ENCODE measurements at regions not wholly inside any gene's neighbourhood (a gene's known extent, or its start where the extent isn't known, plus 50 kb on each side); places are given as distances from the start of the nearest gene placed in this dataset.

GRCh38 chr18:70848329-70848728, 559.5 kb downstream of the SOCS6 start:
- H3K79me1 ChIP-seq (replicated peaks; ENCODE audit: low read length, poor library complexity, severe bottlenecking): no peaks in the 10 kb centered on the region
- 82% methylated on average over 6 of the region's 7 CpGs for WGBS
- H3K4me2 ChIP-seq (ENCODE audit: low read length, poor library complexity, severe bottlenecking): no peak overlapping the region
- H3K4me1 ChIP-seq (ENCODE audit: control insufficient read depth, insufficient read depth, low read depth, low read length): no peaks in the 10 kb centered on the region
- no peak overlapping the region for H2BK12ac ChIP-seq (ENCODE audit: low read length in 2 of 2)
- H3K9ac ChIP-seq (ENCODE audit: low read length): no peak overlapping the region
- no peak overlapping the region for H2BK120ac ChIP-seq (ENCODE audit: low read depth, low read length)
- no peaks in the 10 kb centered on the region for H3K9me3 ChIP-seq (ENCODE audit: control insufficient read depth, low read length)
- no peak overlapping the region for H2BK15ac ChIP-seq (ENCODE audit: low read depth, poor library complexity, severe bottlenecking)
- H3K27ac ChIP-seq (ENCODE audit: low read length, poor library complexity, severe bottlenecking): no peak overlapping the region
- no peak overlapping the region for H3K18ac ChIP-seq (ENCODE audit: low read depth in 1 of 2, low read length in 2 of 2)
- no peaks in the 10 kb centered on the region for H3K36me3 ChIP-seq (ENCODE audit: control insufficient read depth in 1 of 2, insufficient read depth in 2 of 2, low read depth in 1 of 2, low read length in 2 of 2)
- no peak overlapping the region for H2AFZ ChIP-seq (ENCODE audit: low read depth, low read length)
- no peak for DNase-seq
- no peak overlapping the region for H3K4ac ChIP-seq (ENCODE audit: low read depth in 1 of 2, low read length in 2 of 2)
- no peak overlapping the region for H3K4me3 ChIP-seq (ENCODE audit: insufficient read depth in 1 of 2, low read depth in 1 of 2, low read length in 2 of 2)
- no peak overlapping the region for H3K14ac ChIP-seq (ENCODE audit: low read length in 2 of 2)
- no peak overlapping the region for H4K8ac ChIP-seq (ENCODE audit: low read length)
- no peaks in the 10 kb centered on the region for H3K27me3 ChIP-seq (ENCODE audit: control insufficient read depth in 1 of 2, insufficient read depth in 1 of 2, low read length in 2 of 2)
- no peak overlapping the region for H4K91ac ChIP-seq (ENCODE audit: low read length)
- no peak overlapping the region for H2BK5ac ChIP-seq (ENCODE audit: low read depth, low read length, poor library complexity, severe bottlenecking)
- H3K23ac ChIP-seq (ENCODE audit: low read length in 2 of 2): no peak overlapping the region
- H2AK5ac ChIP-seq (ENCODE audit: low read length, severe bottlenecking): no peak overlapping the region

- no peak overlapping the region for H2BK12ac ChIP-seq (ENCODE audit: low read length in 2 of 2)
- no peak overlapping the region for H3K14ac ChIP-seq (ENCODE audit: low read length in 2 of 2)
- no peak overlapping the region for H3K18ac ChIP-seq (ENCODE audit: low read depth in 1 of 2, low read length in 2 of 2)
- no peak overlapping the region for H3K27ac ChIP-seq (ENCODE audit: low read length, poor library complexity, severe bottlenecking)
- H2AK5ac ChIP-seq (ENCODE audit: low read length, severe bottlenecking): no peak overlapping the region
- no peak overlapping the region for H3K4me2 ChIP-seq (ENCODE audit: low read length, poor library complexity, severe bottlenecking)
- no peaks in the 10 kb centered on the region for H3K4me1 ChIP-seq (ENCODE audit: control insufficient read depth, insufficient read depth, low read depth, low read length)
- no peak overlapping the region for H2AFZ ChIP-seq (ENCODE audit: low read depth, low read length)
- H3K27me3 ChIP-seq (ENCODE audit: control insufficient read depth in 1 of 2, insufficient read depth in 1 of 2, low read length in 2 of 2): no peaks in the 10 kb centered on the region
- 73% methylated on average over 2 of the region's 3 CpGs for WGBS
- no peak overlapping the region for H2BK15ac ChIP-seq (ENCODE audit: low read depth, poor library complexity, severe bottlenecking)
- no peak overlapping the region for H3K4me3 ChIP-seq (ENCODE audit: insufficient read depth in 1 of 2, low read depth in 1 of 2, low read length in 2 of 2)
- no peak overlapping the region for H4K91ac ChIP-seq (ENCODE audit: low read length)
- H3K9ac ChIP-seq (ENCODE audit: low read length): no peak overlapping the region
- H3K4ac ChIP-seq (ENCODE audit: low read depth in 1 of 2, low read length in 2 of 2): no peak overlapping the region
- no peak overlapping the region for H3K23ac ChIP-seq (ENCODE audit: low read length in 2 of 2)
- H4K8ac ChIP-seq (ENCODE audit: low read length): no peak overlapping the region
- H3K79me1 ChIP-seq (replicated peaks; ENCODE audit: low read length, poor library complexity, severe bottlenecking): no peaks in the 10 kb centered on the region
- H2BK5ac ChIP-seq (ENCODE audit: low read depth, low read length, poor library complexity, severe bottlenecking): no peak overlapping the region
- H3K36me3 ChIP-seq (ENCODE audit: control insufficient read depth in 1 of 2, insufficient read depth in 2 of 2, low read depth in 1 of 2, low read length in 2 of 2): no peaks in the 10 kb centered on the region
- no peak for DNase-seq
- H3K9me3 ChIP-seq (ENCODE audit: control insufficient read depth, low read length): peaks cover 4% of the 10 kb centered on the region
- no peak overlapping the region for H2BK120ac ChIP-seq (ENCODE audit: low read depth, low read length)
Measured at GRCh38 chr18:70840649-70841048, 551.8 kb downstream of the SOCS6 start.

GRCh38 chr18:70827632-70828031, 538.8 kb downstream of the SOCS6 start:
- Histone ChIP-seq H3K23ac (ENCODE audit: low read length in 2 of 2) (no peak overlapping the region), H3K14ac (ENCODE audit: low read length in 2 of 2) (no peak overlapping the region), H3K4me3 (ENCODE audit: insufficient read depth in 1 of 2, low read depth in 1 of 2, low read length in 2 of 2) (no peak overlapping the region), H4K91ac (ENCODE audit: low read length) (no peak overlapping the region), H4K8ac (ENCODE audit: low read length) (no peak overlapping the region), H3K4me1 (ENCODE audit: control insufficient read depth, insufficient read depth, low read depth, low read length) (no peaks in the 10 kb centered on the region), H2BK15ac (ENCODE audit: low read depth, poor library complexity, severe bottlenecking) (no peak overlapping the region), H3K27me3 (ENCODE audit: control insufficient read depth in 1 of 2, insufficient read depth in 1 of 2, low read length in 2 of 2) (no peaks in the 10 kb centered on the region), H2AK5ac (ENCODE audit: low read length, severe bottlenecking) (no peak overlapping the region), H3K27ac (ENCODE audit: low read length, poor library complexity, severe bottlenecking) (no peak overlapping the region), H3K18ac (ENCODE audit: low read depth in 1 of 2, low read length in 2 of 2) (no peak overlapping the region), H2AFZ (ENCODE audit: low read depth, low read length) (no peak overlapping the region), H2BK5ac (ENCODE audit: low read depth, low read length, poor library complexity, severe bottlenecking) (no peak overlapping the region), H3K9me3 (ENCODE audit: control insufficient read depth, low read length) (peaks cover 4% of the 10 kb centered on the region), H2BK12ac (ENCODE audit: low read length in 2 of 2) (no peak overlapping the region), H3K79me1 (replicated peaks; ENCODE audit: low read length, poor library complexity, severe bottlenecking) (no peaks in the 10 kb centered on the region), H3K4me2 (ENCODE audit: low read length, poor library complexity, severe bottlenecking) (no peak overlapping the region), H3K4ac (ENCODE audit: low read depth in 1 of 2, low read length in 2 of 2) (no peak overlapping the region), H3K36me3 (ENCODE audit: control insufficient read depth in 1 of 2, insufficient read depth in 2 of 2, low read depth in 1 of 2, low read length in 2 of 2) (no peaks in the 10 kb centered on the region), H2BK120ac (ENCODE audit: low read depth, low read length) (no peak overlapping the region), H3K9ac (ENCODE audit: low read length) (no peak overlapping the region)
- 48% methylated on average over 3 of the region's 3 CpGs for WGBS
- DNase-seq: no peak

GRCh38 chr18:70826571-70826970, 537.7 kb downstream of the SOCS6 start:
- Histone ChIP-seq H2BK5ac (ENCODE audit: low read depth, low read length, poor library complexity, severe bottlenecking) (no peak overlapping the region), H3K4me3 (ENCODE audit: insufficient read depth in 1 of 2, low read depth in 1 of 2, low read length in 2 of 2) (no peak overlapping the region), H2AFZ (ENCODE audit: low read depth, low read length) (no peak overlapping the region), H3K79me1 (replicated peaks; ENCODE audit: low read length, poor library complexity, severe bottlenecking) (no peaks in the 10 kb centered on the region), H3K18ac (ENCODE audit: low read depth in 1 of 2, low read length in 2 of 2) (no peak overlapping the region), H3K4me1 (ENCODE audit: control insufficient read depth, insufficient read depth, low read depth, low read length) (no peaks in the 10 kb centered on the region), H4K8ac (ENCODE audit: low read length) (no peak overlapping the region), H3K23ac (ENCODE audit: low read length in 2 of 2) (no peak overlapping the region), H3K9ac (ENCODE audit: low read length) (no peak overlapping the region), H2BK15ac (ENCODE audit: low read depth, poor library complexity, severe bottlenecking) (no peak overlapping the region), H3K14ac (ENCODE audit: low read length in 2 of 2) (no peak overlapping the region), H2BK120ac (ENCODE audit: low read depth, low read length) (no peak overlapping the region), H2BK12ac (ENCODE audit: low read length in 2 of 2) (no peak overlapping the region), H3K36me3 (ENCODE audit: control insufficient read depth in 1 of 2, insufficient read depth in 2 of 2, low read depth in 1 of 2, low read length in 2 of 2) (no peaks in the 10 kb centered on the region), H3K27ac (ENCODE audit: low read length, poor library complexity, severe bottlenecking) (no peak overlapping the region), H3K4me2 (ENCODE audit: low read length, poor library complexity, severe bottlenecking) (no peak overlapping the region), H2AK5ac (ENCODE audit: low read length, severe bottlenecking) (no peak overlapping the region), H3K9me3 (ENCODE audit: control insufficient read depth, low read length) (no peaks in the 10 kb centered on the region), H3K27me3 (ENCODE audit: control insufficient read depth in 1 of 2, insufficient read depth in 1 of 2, low read length in 2 of 2) (no peaks in the 10 kb centered on the region), H3K4ac (ENCODE audit: low read depth in 1 of 2, low read length in 2 of 2) (no peak overlapping the region), H4K91ac (ENCODE audit: low read length) (no peak overlapping the region)
- WGBS: 62% methylated on average over 1 of the region's 2 CpGs
- DNase-seq: no peak

All from mesenchymal stem cell (in vitro differentiated cells and primary cell).